Endodermal cell (in vitro differentiated cells): ENCODE measurements at regions not wholly inside any gene's neighbourhood (a gene's known extent, or its start where the extent isn't known, plus 50 kb on each side); places are given as distances from the start of the nearest gene placed in this dataset.

Experiments used
- DNase-seq: peaks from one replicate; pipeline ENCODE4 v3.0.0-alpha.2; 2017
- H3K27ac ChIP-seq: 2 replicates; pipeline ENCODE4 v1.5.1; 2013; ENCODE audit warnings: mild to moderate bottlenecking, low read depth, low read length, moderate library complexity
- H3K27me3 ChIP-seq: 2 replicates; pipeline ENCODE4 v1.6.1; 2013; ENCODE audit warnings: mild to moderate bottlenecking, low read length, moderate library complexity; ENCODE audit not compliant: insufficient read depth, control insufficient read depth, poor library complexity, severe bottlenecking
- H3K36me3 ChIP-seq: 2 replicates; pipeline ENCODE4 v1.7.0; 2013; ENCODE audit warnings: mild to moderate bottlenecking, low read length, moderate library complexity; ENCODE audit not compliant: control insufficient read depth, insufficient read depth
- H3K4me1 ChIP-seq: one replicate; pipeline ENCODE4 v1.7.0; 2013; ENCODE audit warnings: low read length; ENCODE audit not compliant: control insufficient read depth, insufficient read depth
- H3K4me3 ChIP-seq: 2 replicates; pipeline ENCODE4 v1.5.1; 2013; ENCODE audit warnings: mild to moderate bottlenecking, low read length, moderate library complexity
- H3K9ac ChIP-seq: 2 replicates; pipeline ENCODE4 v1.6.1; 2013; ENCODE audit warnings: mild to moderate bottlenecking, low read length, moderate library complexity; ENCODE audit not compliant: poor library complexity, severe bottlenecking; ENCODE audit errors: extremely low read depth
- H3K9me3 ChIP-seq: 2 replicates; pipeline ENCODE4 v1.6.1; 2013; ENCODE audit warnings: mild to moderate bottlenecking, low read length, moderate library complexity; ENCODE audit not compliant: control insufficient read depth
- H3K27ac Mint-ChIP-seq: 2 replicates; pipeline ENCODE4 v1.8.0; 2020; ENCODE audit warnings: mixed read lengths
- H3K27me3 Mint-ChIP-seq: 2 replicates; pipeline ENCODE4 v1.8.0; 2021; ENCODE audit warnings: mild to moderate bottlenecking, mixed read lengths; ENCODE audit not compliant: insufficient read depth
- H3K36me3 Mint-ChIP-seq: 2 replicates; pipeline ENCODE4 v1.8.0; 2020; ENCODE audit warnings: low read depth, mixed read lengths
- H3K4me1 Mint-ChIP-seq: 2 replicates; pipeline ENCODE4 v1.8.0; 2020; ENCODE audit warnings: mixed read lengths
- H3K4me3 Mint-ChIP-seq: 2 replicates; pipeline ENCODE4 v1.8.0; 2020; ENCODE audit warnings: mild to moderate bottlenecking, moderate library complexity, mixed read lengths
- H3K9me3 Mint-ChIP-seq: 2 replicates; pipeline ENCODE4 v1.8.0; 2020; ENCODE audit warnings: mild to moderate bottlenecking, mixed read lengths
- WGBS, 2 experiments: methylation state at CpG; one replicate each; pipeline versions ENCODE4 v1.1.5 to v1.1.7; 2013; ENCODE audit warnings: missing lambda C conversion rate in 2 of 2, mixed read lengths in 1 of 2; ENCODE audit not compliant: insufficient coverage in 1 of 2, insufficient read length in 1 of 2; 5-methylcytosine and 5-hydroxymethylcytosine counted together
- TF ChIP-seq, protein P1 (sequence below): fragments of 200-600 bp; sonication (generic); conservative IDR thresholded peaks from 2 replicates; pipeline ENCODE4 v1.5.0; 2021; ENCODE audit warnings: antibody characterized with exemption, mild to moderate bottlenecking

DNA sequence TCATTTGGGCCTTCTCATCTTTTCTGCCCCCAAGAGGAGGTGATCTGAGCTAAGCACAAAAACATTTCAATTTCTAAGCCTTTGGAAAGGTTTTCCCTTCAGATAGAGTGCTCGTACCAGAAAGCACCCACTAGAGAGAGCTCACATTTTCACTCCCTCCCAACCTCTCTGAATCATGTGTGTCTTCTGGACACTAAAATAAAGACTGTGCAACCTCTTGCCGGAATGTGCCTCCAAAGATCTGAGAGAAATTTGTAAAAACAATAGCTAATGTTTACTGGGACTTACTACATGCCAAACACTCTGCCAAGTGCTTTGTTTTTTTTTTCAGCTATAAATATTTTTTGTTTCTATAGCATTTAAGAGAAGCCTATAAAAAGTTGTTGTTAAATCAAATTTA lies 120.6 kb upstream of the LNX1 start:
- 82 to 96% methylated on average over 2 of the region's 2 CpGs for WGBS, 2 experiments
- no peaks in the 10 kb centered on the region for H3K36me3 ChIP-seq
- H3K9me3 Mint-ChIP-seq, result no peaks in the 10 kb centered on the region

DNA sequence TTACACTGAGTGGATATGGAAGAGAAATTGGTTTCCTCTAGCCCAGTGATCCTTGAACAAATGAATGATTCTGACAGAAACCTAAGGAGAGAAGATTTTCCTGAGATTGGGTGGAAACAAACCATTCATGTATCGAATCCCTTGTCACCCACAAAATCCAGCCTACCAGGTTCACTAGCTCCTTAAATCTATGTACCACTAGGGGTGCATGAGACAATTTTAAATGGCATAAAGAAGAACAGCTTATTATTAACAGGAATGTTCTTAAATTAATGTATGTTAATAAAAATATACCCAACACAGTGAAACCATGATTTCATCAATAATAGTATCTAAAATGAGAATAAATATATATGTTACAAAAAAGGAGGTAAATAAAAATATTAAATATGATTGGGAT lies 118.4 kb upstream of the LNX1 start:
- H3K27ac ChIP-seq, result no peak overlapping the region

More for the DNA sequence above, 120.6 kb upstream of the LNX1 start:
- Mint-ChIP-seq H3K27me3 (peaks cover 20% of the 10 kb centered on the region), H3K36me3 (no peaks in the 10 kb centered on the region), H3K4me1 (peaks cover 11% of the 10 kb centered on the region), H3K27ac (no peak overlapping the region), H3K4me3 (no peak overlapping the region)
- TF ChIP-seq, protein P1, sequence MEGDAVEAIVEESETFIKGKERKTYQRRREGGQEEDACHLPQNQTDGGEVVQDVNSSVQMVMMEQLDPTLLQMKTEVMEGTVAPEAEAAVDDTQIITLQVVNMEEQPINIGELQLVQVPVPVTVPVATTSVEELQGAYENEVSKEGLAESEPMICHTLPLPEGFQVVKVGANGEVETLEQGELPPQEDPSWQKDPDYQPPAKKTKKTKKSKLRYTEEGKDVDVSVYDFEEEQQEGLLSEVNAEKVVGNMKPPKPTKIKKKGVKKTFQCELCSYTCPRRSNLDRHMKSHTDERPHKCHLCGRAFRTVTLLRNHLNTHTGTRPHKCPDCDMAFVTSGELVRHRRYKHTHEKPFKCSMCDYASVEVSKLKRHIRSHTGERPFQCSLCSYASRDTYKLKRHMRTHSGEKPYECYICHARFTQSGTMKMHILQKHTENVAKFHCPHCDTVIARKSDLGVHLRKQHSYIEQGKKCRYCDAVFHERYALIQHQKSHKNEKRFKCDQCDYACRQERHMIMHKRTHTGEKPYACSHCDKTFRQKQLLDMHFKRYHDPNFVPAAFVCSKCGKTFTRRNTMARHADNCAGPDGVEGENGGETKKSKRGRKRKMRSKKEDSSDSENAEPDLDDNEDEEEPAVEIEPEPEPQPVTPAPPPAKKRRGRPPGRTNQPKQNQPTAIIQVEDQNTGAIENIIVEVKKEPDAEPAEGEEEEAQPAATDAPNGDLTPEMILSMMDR, result no peak
- H3K9me3 ChIP-seq, result no peaks in the 10 kb centered on the region
- no peak overlapping the region for H3K9ac ChIP-seq
- DNase-seq, result no peak
- peaks cover 13% of the 10 kb centered on the region for H3K27me3 ChIP-seq
- H3K27ac ChIP-seq, result no peak overlapping the region
- no peaks in the 10 kb centered on the region for H3K4me1 ChIP-seq
- H3K4me3 ChIP-seq, result no peak overlapping the region

DNA sequence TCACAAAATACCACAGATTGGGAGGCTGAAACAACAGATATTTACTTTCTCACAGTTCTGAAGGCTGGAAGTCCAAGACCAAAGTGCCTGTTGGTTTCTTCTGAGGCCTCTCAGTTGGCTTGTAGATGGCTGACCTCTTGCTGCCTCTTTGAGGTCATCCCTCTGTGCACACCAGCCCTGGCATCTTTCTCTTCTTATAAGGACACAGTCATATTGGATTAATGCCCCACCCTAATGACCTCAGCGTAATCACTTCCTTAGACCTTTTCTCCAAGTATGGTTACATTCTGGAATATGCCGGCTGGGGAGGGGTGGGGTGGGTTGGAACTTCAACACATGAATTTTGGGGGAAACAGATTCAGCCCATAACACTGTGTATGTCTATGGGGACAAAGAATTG lies 116.2 kb upstream of the LNX1 start:
- Mint-ChIP-seq H3K36me3 (no peaks in the 10 kb centered on the region), H3K27me3 (peaks cover 6% of the 10 kb centered on the region), H3K27ac (no peak overlapping the region), H3K9me3 (no peaks in the 10 kb centered on the region), H3K4me3 (no peak overlapping the region), H3K4me1 (peaks cover 23% of the 10 kb centered on the region)
- Histone ChIP-seq H3K9me3 (no peaks in the 10 kb centered on the region), H3K27ac (no peak overlapping the region), H3K9ac (no peak overlapping the region), H3K27me3 (no peaks in the 10 kb centered on the region), H3K4me3 (no peak overlapping the region), H3K4me1 (peaks cover 5% of the 10 kb centered on the region), H3K36me3 (no peaks in the 10 kb centered on the region)
- 100% methylated on average over 2 of the region's 2 CpGs; no CpG with 5 or more reads in 1 of the 2 experiments for WGBS, 2 experiments
- no peak for DNase-seq
- TF ChIP-seq, protein P1, result no peak

More for the DNA sequence above, 118.4 kb upstream of the LNX1 start:
- no peaks in the 10 kb centered on the region for H3K36me3 ChIP-seq
- no peaks in the 10 kb centered on the region for H3K36me3 Mint-ChIP-seq
- 94% methylated on average over 1 of the region's 1 CpG; no CpG with 5 or more reads in 1 of the 2 experiments for WGBS, 2 experiments
- H3K27ac Mint-ChIP-seq, result no peak overlapping the region
- peaks cover 19% of the 10 kb centered on the region for H3K4me1 Mint-ChIP-seq
- no peak for DNase-seq
- no peak overlapping the region for H3K4me3 ChIP-seq
- H3K27me3 Mint-ChIP-seq, result peaks cover 6% of the 10 kb centered on the region
- H3K27me3 ChIP-seq, result peaks cover under 1% of the 10 kb centered on the region
- no peak overlapping the region for H3K4me3 Mint-ChIP-seq
- H3K4me1 ChIP-seq, result peaks cover 5% of the 10 kb centered on the region
- H3K9me3 ChIP-seq, result no peaks in the 10 kb centered on the region
- no peak overlapping the region for H3K9ac ChIP-seq
- no peaks in the 10 kb centered on the region for H3K9me3 Mint-ChIP-seq
- TF ChIP-seq, protein P1, result peak; percentile 50
